SK-N-SH treated with all-trans-retinoic acid at 6 μM for 48 hours (cell line): ENCODE measurements at regions not wholly inside any gene's neighbourhood (a gene's known extent, or its start where the extent isn't known, plus 50 kb on each side); places are given as distances from the start of the nearest gene placed in this dataset.

Source experiments
- ATAC-seq: fragments of 200-7000 bp; cut with Tn5 transposase; 3 replicates; pipeline ENCODE4 v1.9.1; 2020; ENCODE audit warnings: mild to moderate bottlenecking, moderate library complexity
- ARNTL ChIP-seq: fragments of 450-650 bp; formaldehyde crosslinking; IDR thresholded peaks from 2 replicates; pipeline ENCODE4 v1.5.0; 2020; ENCODE audit warnings: low read depth, mild to moderate bottlenecking, moderate library complexity, borderline replicate concordance
- BACH2 ChIP-seq: fragments of 250-450 bp; sonication (Bioruptor Pico); IDR thresholded peaks from 2 replicates; pipeline ENCODE4 v1.9.0; 2021; ENCODE audit warnings: mild to moderate bottlenecking, borderline replicate concordance
- CSDC2 ChIP-seq: fragments of 250-450 bp; sonication (Bioruptor Pico); IDR thresholded peaks from 2 replicates; pipeline ENCODE4 v1.5.0; 2020; ENCODE audit warnings: mild to moderate bottlenecking, moderate library complexity
- ESRRG ChIP-seq: fragments of 250-450 bp; sonication (Bioruptor Pico); IDR thresholded peaks from 2 replicates; pipeline ENCODE4 v1.6.1; 2021; ENCODE audit warnings: mild to moderate bottlenecking
- GLIS3 ChIP-seq: fragments of 250-450 bp; sonication (Bioruptor Pico); IDR thresholded peaks from 2 replicates; pipeline ENCODE4 v1.5.0; 2020; ENCODE audit warnings: mild to moderate bottlenecking, moderate library complexity
- ISL1 ChIP-seq: fragments of 250-450 bp; sonication (Bioruptor Pico); IDR thresholded peaks from 2 replicates; pipeline ENCODE4 v2.1.2; 2022; ENCODE audit warnings: mild to moderate bottlenecking, moderate library complexity
- OSR1 ChIP-seq: fragments of 250-450 bp; sonication (Bioruptor Pico); IDR thresholded peaks from 2 replicates; pipeline ENCODE4 v1.8.0; 2022; ENCODE audit warnings: moderate library complexity, mild to moderate bottlenecking, inconsistent platforms
- RARB ChIP-seq: fragments of 250-450 bp; sonication (Bioruptor Pico); IDR thresholded peaks from 2 replicates; pipeline ENCODE4 v1.8.0; 2021; ENCODE audit warnings: mild to moderate bottlenecking, moderate library complexity
- SNAI2 ChIP-seq: fragments of 250-450 bp; sonication (Bioruptor Pico); IDR thresholded peaks from 2 replicates; pipeline ENCODE4 v1.5.0; 2020; ENCODE audit warnings: mild to moderate bottlenecking, moderate library complexity
- TCF4 ChIP-seq: fragments of 250-450 bp; sonication (Bioruptor Pico); IDR thresholded peaks from 2 replicates; pipeline ENCODE4 v1.8.0; 2021; ENCODE audit warnings: mild to moderate bottlenecking, moderate library complexity, borderline replicate concordance
- TOX ChIP-seq: fragments of 250-450 bp; sonication (Bioruptor Pico); IDR thresholded peaks from 2 replicates; pipeline ENCODE4 v1.8.0; 2021; ENCODE audit warnings: mild to moderate bottlenecking, moderate library complexity, borderline replicate concordance
- ZFP3 ChIP-seq: fragments of 250-450 bp; sonication (Bioruptor Pico); IDR thresholded peaks from 2 replicates; pipeline ENCODE4 v1.5.0; 2020; ENCODE audit warnings: mild to moderate bottlenecking, moderate library complexity
- ZFP30 ChIP-seq: fragments of 450-650 bp; formaldehyde crosslinking; IDR thresholded peaks from 2 replicates; pipeline ENCODE4 v1.5.0; 2022; ENCODE audit warnings: mild to moderate bottlenecking, moderate library complexity
- ZNF565 ChIP-seq: fragments of 450-650 bp; formaldehyde crosslinking; conservative IDR thresholded peaks from 2 replicates; pipeline ENCODE4 v1.5.0; 2020; ENCODE audit warnings: low read depth, mild to moderate bottlenecking, moderate library complexity
- ZNF70 ChIP-seq: fragments of 450-650 bp; formaldehyde crosslinking; IDR thresholded peaks from 2 replicates; pipeline ENCODE4 v1.5.0; 2020; ENCODE audit warnings: mild to moderate bottlenecking, moderate library complexity
- ZNF8 ChIP-seq: fragments of 450-650 bp; formaldehyde crosslinking; IDR thresholded peaks from 2 replicates; pipeline ENCODE4 v1.5.0; 2020; ENCODE audit warnings: mild to moderate bottlenecking, moderate library complexity
- TF ChIP-seq, protein P1 (sequence below): fragments of 250-450 bp; sonication (Bioruptor Pico); IDR thresholded peaks from 2 replicates; pipeline ENCODE4 v1.5.1; 2021; ENCODE audit warnings: mild to moderate bottlenecking, moderate library complexity
- TF ChIP-seq, protein P2 (sequence below): fragments of 250-450 bp; sonication (Bioruptor Pico); IDR thresholded peaks from 2 replicates; pipeline ENCODE4 v1.5.1; 2020; ENCODE audit warnings: low read depth, mild to moderate bottlenecking, moderate library complexity
- TF ChIP-seq, protein P3 (sequence below): fragments of 250-450 bp; sonication (Bioruptor Pico); IDR thresholded peaks from 2 replicates; pipeline ENCODE4 v1.8.0; 2020; ENCODE audit warnings: mild to moderate bottlenecking, moderate library complexity, borderline replicate concordance
- TF ChIP-seq, protein P4 (sequence below): fragments of 250-450 bp; sonication (Bioruptor Pico); IDR thresholded peaks from 2 replicates; pipeline ENCODE4 v1.5.0; 2020; ENCODE audit warnings: mild to moderate bottlenecking, moderate library complexity
- TF ChIP-seq, protein P5 (sequence below): fragments of 250-450 bp; sonication (Bioruptor Pico); IDR thresholded peaks from 2 replicates; pipeline ENCODE4 v1.8.0; 2021; ENCODE audit warnings: low read depth, mild to moderate bottlenecking, moderate library complexity, borderline replicate concordance

DNA sequence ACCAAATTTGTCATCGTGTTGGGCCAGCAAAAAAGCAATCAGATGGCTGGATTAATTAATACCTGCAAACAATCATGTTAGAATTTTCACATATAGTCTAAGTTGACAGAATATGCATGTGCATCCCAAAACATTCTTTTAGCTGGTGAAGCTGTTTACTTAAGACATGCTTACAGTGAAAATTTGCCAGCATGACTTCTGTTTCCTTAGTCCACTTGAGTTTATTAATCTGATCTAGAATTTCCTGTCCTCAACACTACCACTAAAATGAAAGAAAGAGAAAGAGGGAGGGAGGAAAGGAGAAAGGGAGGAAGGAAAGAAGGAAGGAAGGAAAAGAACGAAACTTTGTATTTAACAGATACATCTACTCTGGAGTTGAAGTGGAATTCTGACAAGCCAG, 2109.9 kb upstream of the PIK3C3 start:
- ATAC-seq, result no peak
- TF ChIP-seq TOX, result no peak
- TF ChIP-seq ISL1, result no peak
- TF ChIP-seq GLIS3, result no peak
- TF ChIP-seq, protein P1, sequence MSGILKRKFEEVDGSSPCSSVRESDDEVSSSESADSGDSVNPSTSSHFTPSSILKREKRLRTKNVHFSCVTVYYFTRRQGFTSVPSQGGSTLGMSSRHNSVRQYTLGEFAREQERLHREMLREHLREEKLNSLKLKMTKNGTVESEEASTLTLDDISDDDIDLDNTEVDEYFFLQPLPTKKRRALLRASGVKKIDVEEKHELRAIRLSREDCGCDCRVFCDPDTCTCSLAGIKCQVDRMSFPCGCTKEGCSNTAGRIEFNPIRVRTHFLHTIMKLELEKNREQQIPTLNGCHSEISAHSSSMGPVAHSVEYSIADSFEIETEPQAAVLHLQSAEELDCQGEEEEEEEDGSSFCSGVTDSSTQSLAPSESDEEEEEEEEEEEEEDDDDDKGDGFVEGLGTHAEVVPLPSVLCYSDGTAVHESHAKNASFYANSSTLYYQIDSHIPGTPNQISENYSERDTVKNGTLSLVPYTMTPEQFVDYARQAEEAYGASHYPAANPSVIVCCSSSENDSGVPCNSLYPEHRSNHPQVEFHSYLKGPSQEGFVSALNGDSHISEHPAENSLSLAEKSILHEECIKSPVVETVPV (CRISPR knock-in tag), result no peak
- TF ChIP-seq ZFP3 (CRISPR knock-in tag), result no peak
- TF ChIP-seq ZNF565 (CRISPR knock-in tag), result no peak
- TF ChIP-seq, protein P2, sequence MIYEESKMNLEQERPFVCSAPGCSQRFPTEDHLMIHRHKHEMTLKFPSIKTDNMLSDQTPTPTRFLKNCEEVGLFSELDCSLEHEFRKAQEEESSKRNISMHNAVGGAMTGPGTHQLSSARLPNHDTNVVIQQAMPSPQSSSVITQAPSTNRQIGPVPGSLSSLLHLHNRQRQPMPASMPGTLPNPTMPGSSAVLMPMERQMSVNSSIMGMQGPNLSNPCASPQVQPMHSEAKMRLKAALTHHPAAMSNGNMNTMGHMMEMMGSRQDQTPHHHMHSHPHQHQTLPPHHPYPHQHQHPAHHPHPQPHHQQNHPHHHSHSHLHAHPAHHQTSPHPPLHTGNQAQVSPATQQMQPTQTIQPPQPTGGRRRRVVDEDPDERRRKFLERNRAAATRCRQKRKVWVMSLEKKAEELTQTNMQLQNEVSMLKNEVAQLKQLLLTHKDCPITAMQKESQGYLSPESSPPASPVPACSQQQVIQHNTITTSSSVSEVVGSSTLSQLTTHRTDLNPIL, result no peak
- TF ChIP-seq, protein P3, sequence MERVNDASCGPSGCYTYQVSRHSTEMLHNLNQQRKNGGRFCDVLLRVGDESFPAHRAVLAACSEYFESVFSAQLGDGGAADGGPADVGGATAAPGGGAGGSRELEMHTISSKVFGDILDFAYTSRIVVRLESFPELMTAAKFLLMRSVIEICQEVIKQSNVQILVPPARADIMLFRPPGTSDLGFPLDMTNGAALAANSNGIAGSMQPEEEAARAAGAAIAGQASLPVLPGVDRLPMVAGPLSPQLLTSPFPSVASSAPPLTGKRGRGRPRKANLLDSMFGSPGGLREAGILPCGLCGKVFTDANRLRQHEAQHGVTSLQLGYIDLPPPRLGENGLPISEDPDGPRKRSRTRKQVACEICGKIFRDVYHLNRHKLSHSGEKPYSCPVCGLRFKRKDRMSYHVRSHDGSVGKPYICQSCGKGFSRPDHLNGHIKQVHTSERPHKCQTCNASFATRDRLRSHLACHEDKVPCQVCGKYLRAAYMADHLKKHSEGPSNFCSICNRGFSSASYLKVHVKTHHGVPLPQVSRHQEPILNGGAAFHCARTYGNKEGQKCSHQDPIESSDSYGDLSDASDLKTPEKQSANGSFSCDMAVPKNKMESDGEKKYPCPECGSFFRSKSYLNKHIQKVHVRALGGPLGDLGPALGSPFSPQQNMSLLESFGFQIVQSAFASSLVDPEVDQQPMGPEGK, result no peak
- TF ChIP-seq CSDC2 (CRISPR knock-in tag), result no peak
- TF ChIP-seq TCF4 (CRISPR knock-in tag), result no peak
- TF ChIP-seq, protein P4, sequence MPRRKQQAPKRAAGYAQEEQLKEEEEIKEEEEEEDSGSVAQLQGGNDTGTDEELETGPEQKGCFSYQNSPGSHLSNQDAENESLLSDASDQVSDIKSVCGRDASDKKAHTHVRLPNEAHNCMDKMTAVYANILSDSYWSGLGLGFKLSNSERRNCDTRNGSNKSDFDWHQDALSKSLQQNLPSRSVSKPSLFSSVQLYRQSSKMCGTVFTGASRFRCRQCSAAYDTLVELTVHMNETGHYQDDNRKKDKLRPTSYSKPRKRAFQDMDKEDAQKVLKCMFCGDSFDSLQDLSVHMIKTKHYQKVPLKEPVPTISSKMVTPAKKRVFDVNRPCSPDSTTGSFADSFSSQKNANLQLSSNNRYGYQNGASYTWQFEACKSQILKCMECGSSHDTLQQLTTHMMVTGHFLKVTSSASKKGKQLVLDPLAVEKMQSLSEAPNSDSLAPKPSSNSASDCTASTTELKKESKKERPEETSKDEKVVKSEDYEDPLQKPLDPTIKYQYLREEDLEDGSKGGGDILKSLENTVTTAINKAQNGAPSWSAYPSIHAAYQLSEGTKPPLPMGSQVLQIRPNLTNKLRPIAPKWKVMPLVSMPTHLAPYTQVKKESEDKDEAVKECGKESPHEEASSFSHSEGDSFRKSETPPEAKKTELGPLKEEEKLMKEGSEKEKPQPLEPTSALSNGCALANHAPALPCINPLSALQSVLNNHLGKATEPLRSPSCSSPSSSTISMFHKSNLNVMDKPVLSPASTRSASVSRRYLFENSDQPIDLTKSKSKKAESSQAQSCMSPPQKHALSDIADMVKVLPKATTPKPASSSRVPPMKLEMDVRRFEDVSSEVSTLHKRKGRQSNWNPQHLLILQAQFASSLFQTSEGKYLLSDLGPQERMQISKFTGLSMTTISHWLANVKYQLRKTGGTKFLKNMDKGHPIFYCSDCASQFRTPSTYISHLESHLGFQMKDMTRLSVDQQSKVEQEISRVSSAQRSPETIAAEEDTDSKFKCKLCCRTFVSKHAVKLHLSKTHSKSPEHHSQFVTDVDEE, result no peak
- TF ChIP-seq ZNF8 (CRISPR knock-in tag), result no peak
- TF ChIP-seq, protein P5, sequence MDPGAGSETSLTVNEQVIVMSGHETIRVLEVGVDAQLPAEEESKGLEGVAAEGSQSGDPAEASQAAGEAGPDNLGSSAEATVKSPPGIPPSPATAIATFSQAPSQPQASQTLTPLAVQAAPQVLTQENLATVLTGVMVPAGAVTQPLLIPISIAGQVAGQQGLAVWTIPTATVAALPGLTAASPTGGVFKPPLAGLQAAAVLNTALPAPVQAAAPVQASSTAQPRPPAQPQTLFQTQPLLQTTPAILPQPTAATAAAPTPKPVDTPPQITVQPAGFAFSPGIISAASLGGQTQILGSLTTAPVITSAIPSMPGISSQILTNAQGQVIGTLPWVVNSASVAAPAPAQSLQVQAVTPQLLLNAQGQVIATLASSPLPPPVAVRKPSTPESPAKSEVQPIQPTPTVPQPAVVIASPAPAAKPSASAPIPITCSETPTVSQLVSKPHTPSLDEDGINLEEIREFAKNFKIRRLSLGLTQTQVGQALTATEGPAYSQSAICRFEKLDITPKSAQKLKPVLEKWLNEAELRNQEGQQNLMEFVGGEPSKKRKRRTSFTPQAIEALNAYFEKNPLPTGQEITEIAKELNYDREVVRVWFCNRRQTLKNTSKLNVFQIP (CRISPR knock-in tag), result no peak
- TF ChIP-seq ARNTL (CRISPR knock-in tag), result no peak
- no peak for TF ChIP-seq BACH2 (CRISPR knock-in tag)
- no peak for TF ChIP-seq SNAI2 (CRISPR knock-in tag)
- no peak for TF ChIP-seq RARB

DNA sequence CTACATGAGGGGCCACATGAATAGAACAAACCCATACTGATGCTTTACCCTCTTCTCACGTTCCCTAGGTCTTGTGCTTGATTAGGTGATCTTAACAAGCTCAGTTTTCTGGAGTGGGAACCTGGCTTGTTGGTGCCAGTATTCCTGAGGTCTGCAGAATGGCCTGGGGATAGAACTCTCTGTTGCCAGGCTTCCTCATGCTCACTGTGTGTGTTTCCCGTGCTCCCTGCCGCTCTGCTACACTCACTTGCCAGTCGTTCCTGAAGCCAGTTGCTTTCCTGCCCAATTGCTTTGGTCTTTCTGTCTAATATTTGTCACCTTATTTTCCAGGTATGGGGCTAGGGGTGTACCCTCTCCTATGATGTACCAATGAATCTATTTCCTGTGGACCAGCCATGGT, 2111.5 kb upstream of the PIK3C3 start:
- TF ChIP-seq ISL1, result no peak
- no peak for TF ChIP-seq CSDC2 (CRISPR knock-in tag)
- no peak for TF ChIP-seq TCF4 (CRISPR knock-in tag)
- no peak for TF ChIP-seq ZNF70 (CRISPR knock-in tag)
- no peak for ATAC-seq

DNA sequence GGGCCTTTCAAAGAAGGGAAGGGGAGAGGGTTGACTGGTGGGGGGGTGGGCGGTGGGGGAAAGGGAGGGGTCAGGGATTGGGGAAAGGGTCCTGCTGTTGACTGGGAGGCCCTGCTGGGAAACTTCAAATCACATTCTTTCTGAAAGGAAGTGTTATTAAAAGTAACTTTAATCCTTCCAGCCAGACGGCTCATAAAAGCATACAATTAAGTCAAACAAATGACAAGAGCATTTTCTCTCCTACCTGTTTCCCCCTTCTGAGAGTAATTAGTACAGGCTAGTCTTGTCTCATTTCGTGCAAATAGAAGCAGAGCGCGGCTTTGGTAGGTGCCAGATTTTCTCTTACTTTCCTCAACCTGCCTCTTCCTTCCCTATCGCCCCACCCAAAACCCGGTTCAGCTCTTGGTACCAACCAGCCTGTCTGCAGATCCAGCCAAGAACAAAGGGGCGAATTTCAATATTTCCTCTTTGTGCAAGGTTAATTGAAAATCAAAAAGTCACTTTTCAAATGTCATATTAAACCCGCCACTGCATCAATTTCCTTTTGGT, 2112.6 kb upstream of the PIK3C3 start:
- no peak for ATAC-seq
- TF ChIP-seq TOX, result no peak
- TF ChIP-seq ZFP3 (CRISPR knock-in tag), result no peak
- TF ChIP-seq ZFP30 (CRISPR knock-in tag), result no peak
- TF ChIP-seq, protein P2, result no peak
- TF ChIP-seq, protein P4, result no peak
- TF ChIP-seq, protein P1 (CRISPR knock-in tag), result no peak
- no peak for TF ChIP-seq ESRRG (CRISPR knock-in tag)
- TF ChIP-seq GLIS3, result no peak
- TF ChIP-seq, protein P3, result no peak
- TF ChIP-seq OSR1 (CRISPR knock-in tag), result no peak
